ENCODE measurements at regions not wholly inside any gene's neighbourhood (a gene's known extent, or its start where the extent isn't known, plus 50 kb on each side); places are given as distances from the start of the nearest gene placed in this dataset.

DNA sequence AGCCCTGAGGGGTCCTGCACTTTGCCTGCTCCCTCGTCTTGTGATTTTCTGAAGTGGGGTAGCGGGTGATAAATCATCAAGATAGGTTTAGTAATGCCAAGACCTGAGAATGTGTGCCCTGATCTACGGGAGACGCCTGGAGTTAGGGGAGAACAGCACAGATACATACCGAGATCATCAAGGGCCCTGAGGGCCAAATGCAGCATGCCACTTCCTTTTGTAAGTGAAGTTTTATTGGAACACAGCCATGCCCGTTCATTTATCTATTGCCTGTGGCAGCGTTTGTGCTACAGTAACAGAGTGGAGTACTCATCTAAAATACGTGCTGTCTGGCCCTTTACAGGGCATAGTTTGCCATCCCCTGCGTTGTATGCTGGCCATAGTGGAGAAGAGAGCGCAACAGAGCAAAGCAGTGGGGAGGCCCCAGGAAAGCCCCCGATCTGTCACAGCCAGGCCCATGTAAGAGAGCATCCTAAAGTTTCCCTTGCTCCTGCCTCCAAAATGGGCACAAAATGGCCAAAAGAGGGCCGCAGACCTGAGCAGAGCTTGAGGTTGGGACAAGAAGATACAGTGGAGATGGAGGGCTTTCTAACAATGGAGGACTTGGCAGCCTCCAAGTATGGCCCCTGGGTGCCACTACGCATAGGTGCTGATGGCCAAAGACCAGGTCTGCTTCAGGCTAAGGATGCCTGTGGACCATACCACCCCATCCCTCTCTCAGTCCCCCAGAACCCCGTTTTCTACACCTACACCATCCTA is 167.0 kb downstream of the SMIM20 start:
- TF ChIP-seq, protein P1, sequence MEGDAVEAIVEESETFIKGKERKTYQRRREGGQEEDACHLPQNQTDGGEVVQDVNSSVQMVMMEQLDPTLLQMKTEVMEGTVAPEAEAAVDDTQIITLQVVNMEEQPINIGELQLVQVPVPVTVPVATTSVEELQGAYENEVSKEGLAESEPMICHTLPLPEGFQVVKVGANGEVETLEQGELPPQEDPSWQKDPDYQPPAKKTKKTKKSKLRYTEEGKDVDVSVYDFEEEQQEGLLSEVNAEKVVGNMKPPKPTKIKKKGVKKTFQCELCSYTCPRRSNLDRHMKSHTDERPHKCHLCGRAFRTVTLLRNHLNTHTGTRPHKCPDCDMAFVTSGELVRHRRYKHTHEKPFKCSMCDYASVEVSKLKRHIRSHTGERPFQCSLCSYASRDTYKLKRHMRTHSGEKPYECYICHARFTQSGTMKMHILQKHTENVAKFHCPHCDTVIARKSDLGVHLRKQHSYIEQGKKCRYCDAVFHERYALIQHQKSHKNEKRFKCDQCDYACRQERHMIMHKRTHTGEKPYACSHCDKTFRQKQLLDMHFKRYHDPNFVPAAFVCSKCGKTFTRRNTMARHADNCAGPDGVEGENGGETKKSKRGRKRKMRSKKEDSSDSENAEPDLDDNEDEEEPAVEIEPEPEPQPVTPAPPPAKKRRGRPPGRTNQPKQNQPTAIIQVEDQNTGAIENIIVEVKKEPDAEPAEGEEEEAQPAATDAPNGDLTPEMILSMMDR (conservative IDR thresholded peaks at IDR 0.05; ENCODE audit: low read depth, low read length), result no peak
- no peak for TF ChIP-seq EZH2phosphoT487 (IDR thresholded peaks at IDR 0.05; ENCODE audit: borderline replicate concordance, low read length)

All from PC-3 (cell line).